GM12878 (cell line): ENCODE measurements at regions not wholly inside any gene's neighbourhood (a gene's known extent, or its start where the extent isn't known, plus 50 kb on each side); places are given as distances from the start of the nearest gene placed in this dataset.

Experiments used
- BMI1 ChIP-seq: fragments of 450-650 bp; IDR thresholded peaks from 2 replicates; pipeline ENCODE4 v1.6.1; 2016; ENCODE audit warnings: mild to moderate bottlenecking, moderate library complexity, borderline replicate concordance
- EZH2 ChIP-seq: IDR thresholded peaks from 2 replicates; pipeline ENCODE4 v1.6.1; 2012; ENCODE audit warnings: low read depth, mild to moderate bottlenecking, control low read depth, inconsistent platforms, low read length, borderline replicate concordance; ENCODE audit not compliant: control insufficient read depth
- GABPA ChIP-seq: IDR thresholded peaks from 2 replicates; pipeline ENCODE4 v1.6.1; 2014; ENCODE audit warnings: antibody characterized with exemption, low read depth, mild to moderate bottlenecking, inconsistent platforms
- POLR2A ChIP-seq: IDR thresholded peaks from 2 replicates; pipeline ENCODE4 v1.6.1; 2011; ENCODE audit warnings: low read depth, mild to moderate bottlenecking, low read length
- POLR2AphosphoS2 ChIP-seq: IDR thresholded peaks from 2 replicates; pipeline ENCODE4 v1.6.1; 2011; ENCODE audit warnings: low read depth, mild to moderate bottlenecking, low read length, improper control_type of control experiment, moderate library complexity
- TF ChIP-seq, protein P1 (sequence below): fragments of 450-650 bp; IDR thresholded peaks from 2 replicates; pipeline ENCODE4 v1.6.1; 2016; ENCODE audit warnings: mild to moderate bottlenecking
- TF ChIP-seq, protein P2 (sequence below), 3 experiments: IDR thresholded peaks in 2 of 3; conservative IDR thresholded peaks in 1 of 3; 2 replicates each; pipeline ENCODE4 v1.5.1; 2011; ENCODE audit warnings: low read depth in 3 of 3, low read length in 3 of 3, mild to moderate bottlenecking in 3 of 3, control low read depth in 2 of 3, moderate library complexity in 2 of 3, inconsistent platforms in 1 of 3, mixed read lengths in 1 of 3; ENCODE audit not compliant: control insufficient read depth in 2 of 3, insufficient read depth in 1 of 3; ENCODE audit errors: extremely low read depth in 1 of 3
- TF ChIP-seq, protein P3 (sequence below): IDR thresholded peaks from 2 replicates; pipeline ENCODE4 v1.6.1; 2011; ENCODE audit warnings: low read depth, mild to moderate bottlenecking, low read length, moderate library complexity, borderline replicate concordance; ENCODE audit errors: extremely low read depth

DNA sequence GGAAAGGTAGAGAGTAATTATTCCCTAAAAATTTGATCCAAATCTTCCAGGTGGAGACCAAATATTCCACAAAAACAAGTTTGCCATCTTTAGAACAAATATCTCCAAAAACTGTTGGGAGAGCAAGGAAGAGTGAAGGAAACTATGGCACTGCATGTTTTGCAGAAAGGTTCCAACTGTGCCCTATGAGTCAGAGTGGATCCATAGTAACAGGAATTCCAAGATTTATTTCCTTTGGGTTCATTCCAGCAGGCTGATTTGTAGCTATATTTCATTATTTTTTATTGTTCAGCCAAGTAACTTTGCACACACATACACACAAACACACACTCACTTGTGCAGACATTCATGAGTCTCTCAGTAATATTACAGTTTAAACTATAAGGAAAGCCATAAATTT is 459.7 kb upstream of the EPHA6 start:
- TF ChIP-seq, protein P1, sequence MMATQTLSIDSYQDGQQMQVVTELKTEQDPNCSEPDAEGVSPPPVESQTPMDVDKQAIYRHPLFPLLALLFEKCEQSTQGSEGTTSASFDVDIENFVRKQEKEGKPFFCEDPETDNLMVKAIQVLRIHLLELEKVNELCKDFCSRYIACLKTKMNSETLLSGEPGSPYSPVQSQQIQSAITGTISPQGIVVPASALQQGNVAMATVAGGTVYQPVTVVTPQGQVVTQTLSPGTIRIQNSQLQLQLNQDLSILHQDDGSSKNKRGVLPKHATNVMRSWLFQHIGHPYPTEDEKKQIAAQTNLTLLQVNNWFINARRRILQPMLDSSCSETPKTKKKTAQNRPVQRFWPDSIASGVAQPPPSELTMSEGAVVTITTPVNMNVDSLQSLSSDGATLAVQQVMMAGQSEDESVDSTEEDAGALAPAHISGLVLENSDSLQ: no peak
- TF ChIP-seq EZH2 (no peak), POLR2A (no peak), GABPA (no peak), POLR2AphosphoS2 (no peak), BMI1 (no peak)
- TF ChIP-seq, protein P2, sequence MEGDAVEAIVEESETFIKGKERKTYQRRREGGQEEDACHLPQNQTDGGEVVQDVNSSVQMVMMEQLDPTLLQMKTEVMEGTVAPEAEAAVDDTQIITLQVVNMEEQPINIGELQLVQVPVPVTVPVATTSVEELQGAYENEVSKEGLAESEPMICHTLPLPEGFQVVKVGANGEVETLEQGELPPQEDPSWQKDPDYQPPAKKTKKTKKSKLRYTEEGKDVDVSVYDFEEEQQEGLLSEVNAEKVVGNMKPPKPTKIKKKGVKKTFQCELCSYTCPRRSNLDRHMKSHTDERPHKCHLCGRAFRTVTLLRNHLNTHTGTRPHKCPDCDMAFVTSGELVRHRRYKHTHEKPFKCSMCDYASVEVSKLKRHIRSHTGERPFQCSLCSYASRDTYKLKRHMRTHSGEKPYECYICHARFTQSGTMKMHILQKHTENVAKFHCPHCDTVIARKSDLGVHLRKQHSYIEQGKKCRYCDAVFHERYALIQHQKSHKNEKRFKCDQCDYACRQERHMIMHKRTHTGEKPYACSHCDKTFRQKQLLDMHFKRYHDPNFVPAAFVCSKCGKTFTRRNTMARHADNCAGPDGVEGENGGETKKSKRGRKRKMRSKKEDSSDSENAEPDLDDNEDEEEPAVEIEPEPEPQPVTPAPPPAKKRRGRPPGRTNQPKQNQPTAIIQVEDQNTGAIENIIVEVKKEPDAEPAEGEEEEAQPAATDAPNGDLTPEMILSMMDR (IDR thresholded peaks at IDR 0.05 in 2 of 3, conservative IDR thresholded peaks at IDR 0.05 in 1 of 3; ENCODE audit: control insufficient read depth in 2 of 3, extremely low read depth in 1 of 3, insufficient read depth in 1 of 3, low read depth in 3 of 3, low read length in 3 of 3): no peak
- TF ChIP-seq, protein P3, sequence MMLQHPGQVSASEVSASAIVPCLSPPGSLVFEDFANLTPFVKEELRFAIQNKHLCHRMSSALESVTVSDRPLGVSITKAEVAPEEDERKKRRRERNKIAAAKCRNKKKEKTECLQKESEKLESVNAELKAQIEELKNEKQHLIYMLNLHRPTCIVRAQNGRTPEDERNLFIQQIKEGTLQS: no peak
